Common myeloid progenitor, CD34-positive (primary cell): ENCODE measurements at regions not wholly inside any gene's neighbourhood (a gene's known extent, or its start where the extent isn't known, plus 50 kb on each side); places are given as distances from the start of the nearest gene placed in this dataset.
"Not testable (repeated sequence)": the region's sequence is repeated elsewhere in the genome, so short reads cannot be mapped to it uniquely, and the experiment has no call there.

Experiments
- CTCF ChIA-PET: fragments of 350-600 bp; sonication (Branson Sonifier 250); formaldehyde crosslinking; loops from one replicate; lab custom pipeline; 2021; ENCODE audit warnings: antibody characterized with exemption; lab: Charles Lee
- POLR2A ChIA-PET: fragments of 350-600 bp; sonication (Branson Sonifier 250); formaldehyde crosslinking; loops from one replicate; lab custom pipeline; 2021; ENCODE audit warnings: antibody characterized with exemption; lab: Charles Lee
- DNase-seq, 3 donors: peaks; one replicate each; pipeline versions ENCODE4 v3.0.0 to v3.0.0-alpha.2; 2013
- H3K27ac ChIP-seq, 2 experiments: 1 replicate in 1 of 2; 2 replicates in 1 of 2; pipeline ENCODE4 v1.7.0; 2013; ENCODE audit warnings: inconsistent platforms in 2 of 2, low read length in 2 of 2, mild to moderate bottlenecking in 2 of 2, low read depth in 1 of 2, moderate library complexity in 1 of 2; ENCODE audit not compliant: severe bottlenecking in 2 of 2, insufficient read depth in 1 of 2, poor library complexity in 1 of 2
- H3K27me3 ChIP-seq, 5 experiments: replicated peaks in 2 of 5; 1 replicate in 3 of 5; 2 replicates in 2 of 5; pipeline versions ENCODE4 v1.6.1 to v1.7.0; 2013; ENCODE audit warnings: low read length in 4 of 5, mild to moderate bottlenecking in 2 of 5, moderate library complexity in 2 of 5, inconsistent platforms in 1 of 5; ENCODE audit not compliant: insufficient read depth in 5 of 5, control insufficient read depth in 4 of 5
- H3K36me3 ChIP-seq, 4 experiments: 1 replicate in 2 of 4; 2 replicates in 2 of 4; pipeline versions ENCODE4 v1.6.1 to v1.7.0; 2013; ENCODE audit warnings: low read length in 3 of 4, control low read depth in 1 of 4, mild to moderate bottlenecking in 1 of 4; ENCODE audit not compliant: control insufficient read depth in 4 of 4, insufficient read depth in 4 of 4
- H3K4me1 ChIP-seq, 4 experiments: 1 replicate in 3 of 4; 2 replicates in 1 of 4; pipeline versions ENCODE4 v1.6.1 to v1.7.1; 2013; ENCODE audit warnings: low read length in 3 of 4, mild to moderate bottlenecking in 3 of 4, control low read depth in 1 of 4, inconsistent platforms in 1 of 4, moderate library complexity in 1 of 4; ENCODE audit not compliant: control insufficient read depth in 4 of 4, insufficient read depth in 4 of 4; ENCODE audit errors: control extremely low read depth in 1 of 4
- H3K4me3 ChIP-seq, 7 experiments: 1 replicate in 4 of 7; 2 replicates in 3 of 7; pipeline versions ENCODE4 v1.5.1 to v1.7.0; 2013; ENCODE audit warnings: mild to moderate bottlenecking in 7 of 7, low read length in 6 of 7, moderate library complexity in 6 of 7, inconsistent platforms in 2 of 7, low read depth in 2 of 7, control low read depth in 1 of 7; ENCODE audit not compliant: insufficient read depth in 4 of 7, control insufficient read depth in 1 of 7; ENCODE audit errors: extremely low read depth in 1 of 7
- H3K9me3 ChIP-seq, 5 experiments: 1 replicate in 4 of 5; 2 replicates in 1 of 5; pipeline versions ENCODE4 v1.6.1 to v1.7.1; 2013; ENCODE audit warnings: low read length in 4 of 5, mild to moderate bottlenecking in 2 of 5, inconsistent platforms in 1 of 5, low read depth in 1 of 5, moderate library complexity in 1 of 5; ENCODE audit not compliant: control insufficient read depth in 4 of 5, insufficient read depth in 2 of 5; ENCODE audit errors: control extremely low read depth in 1 of 5
- WGBS: methylation state at CpG from one replicate; pipeline ENCODE4 v1.1.5; 2013; ENCODE audit not compliant: insufficient coverage; 5-methylcytosine and 5-hydroxymethylcytosine counted together

- 100% methylated on average over 3 of the region's 9 CpGs for WGBS
These were observed 343.5 kb downstream of the TEX29 start for GRCh38 chr13:111663953-111664421.

GRCh38 chr13:111664696-111665095, 344.3 kb downstream of the TEX29 start:
- Histone ChIP-seq H3K27ac (no peak overlapping the region), H3K4me1 (no peaks in the 10 kb centered on the region), H3K36me3 (no peaks in the 10 kb centered on the region), H3K9me3 (no peaks in the 10 kb centered on the region), H3K27me3 (no peaks in the 10 kb centered on the region), H3K4me3 (no peak overlapping the region)
- ChIA-PET CTCF (no interaction called here), POLR2A (no interaction called here)
- no peak for DNase-seq
- 95% methylated on average over 4 of the region's 4 CpGs for WGBS

More at GRCh38 chr13:111663953-111664421, 343.5 kb downstream of the TEX29 start:
- Histone ChIP-seq H3K9me3 (no peaks in the 10 kb centered on the region), H3K36me3 (no peaks in the 10 kb centered on the region), H3K27ac (no peak overlapping the region), H3K4me3 (no peak overlapping the region), H3K27me3 (no peaks in the 10 kb centered on the region), H3K4me1 (no peaks in the 10 kb centered on the region)
- no peak for DNase-seq
- ChIA-PET POLR2A (no interaction called here), CTCF (no interaction called here)

GRCh38 chr13:111665691-111666095, 345.3 kb downstream of the TEX29 start:
- Histone ChIP-seq H3K36me3 (no peaks in the 10 kb centered on the region), H3K4me3 (no peak overlapping the region), H3K27ac (no peak overlapping the region), H3K9me3 (no peaks in the 10 kb centered on the region), H3K27me3 (no peaks in the 10 kb centered on the region), H3K4me1 (no peaks in the 10 kb centered on the region)
- DNase-seq, result no peak
- WGBS, result 94% methylated on average over 11 of the region's 11 CpGs
- ChIA-PET CTCF (no interaction called here), POLR2A (no interaction called here)

- POLR2A ChIA-PET, result no interaction called here
- no peak overlapping the region for H3K27ac ChIP-seq
- no peak for DNase-seq
- H3K9me3 ChIP-seq, result no peaks in the 10 kb centered on the region
- no peaks in the 10 kb centered on the region for H3K4me1 ChIP-seq
- 96% methylated on average over 7 of the region's 18 CpGs for WGBS
- no peaks in the 10 kb centered on the region for H3K27me3 ChIP-seq
- H3K4me3 ChIP-seq, result no peak overlapping the region
- H3K36me3 ChIP-seq, result no peaks in the 10 kb centered on the region
- CTCF ChIA-PET, result no interaction called here
These were observed 345.8 kb downstream of the TEX29 start for GRCh38 chr13:111666164-111666776.

- Histone ChIP-seq H3K4me1 (no peaks in the 10 kb centered on the region), H3K9me3 (no peaks in the 10 kb centered on the region), H3K36me3 (no peaks in the 10 kb centered on the region), H3K4me3 (no peak overlapping the region), H3K27me3 (no peaks in the 10 kb centered on the region), H3K27ac (no peak overlapping the region)
- CTCF ChIA-PET, result no interaction called here
- WGBS, result 86% methylated on average over 6 of the region's 7 CpGs
- DNase-seq, result no peak
- POLR2A ChIA-PET, result no interaction called here
These were observed 347.3 kb downstream of the TEX29 start for GRCh38 chr13:111667757-111668156.

GRCh38 chr13:111668451-111668850, 348.0 kb downstream of the TEX29 start:
- Histone ChIP-seq H3K4me1 (no peaks in the 10 kb centered on the region), H3K27me3 (no peaks in the 10 kb centered on the region), H3K4me3 (no peak overlapping the region), H3K27ac (no peak overlapping the region), H3K9me3 (no peaks in the 10 kb centered on the region), H3K36me3 (no peaks in the 10 kb centered on the region)
- no peak for DNase-seq
- ChIA-PET CTCF (no interaction called here), POLR2A (no interaction called here)
- WGBS, result 98% methylated on average over 27 of the region's 30 CpGs

- DNase-seq, H3K9me3 ChIP-seq, POLR2A ChIA-PET, H3K4me3 ChIP-seq, CTCF ChIA-PET, H3K27ac ChIP-seq, H3K4me1 ChIP-seq, H3K36me3 ChIP-seq, H3K27me3 ChIP-seq: not testable (repeated sequence)
- no CpG with 5 or more reads among the region's 7 CpGs for WGBS
These were observed 351.8 kb downstream of the TEX29 start for GRCh38 chr13:111672198-111672597.
